HEK293 (cell line): ENCODE measurements at regions not wholly inside any gene's neighbourhood (a gene's known extent, or its start where the extent isn't known, plus 50 kb on each side); places are given as distances from the start of the nearest gene placed in this dataset.

ENCODE experiments used
- EGR2 ChIP-seq: fragments of 450-650 bp; formaldehyde crosslinking; IDR thresholded peaks from 2 replicates; pipeline ENCODE4 v1.5.1; 2016; ENCODE audit warnings: low read depth, missing biosample characterization, missing genetic modification characterization
- FEZF1 ChIP-seq: fragments of 450-650 bp; formaldehyde crosslinking; IDR thresholded peaks from 2 replicates; pipeline ENCODE4 v1.5.1; 2016; ENCODE audit warnings: missing biosample characterization, missing genetic modification characterization
- IKZF3 ChIP-seq: fragments of 450-650 bp; IDR thresholded peaks from 2 replicates; pipeline ENCODE4 v1.5.0; 2018; ENCODE audit warnings: missing biosample characterization, mild to moderate bottlenecking, missing genetic modification characterization, moderate library complexity
- OVOL3 ChIP-seq: fragments of 450-650 bp; formaldehyde crosslinking; IDR thresholded peaks from 2 replicates; pipeline ENCODE4 v1.5.1; 2016; ENCODE audit warnings: missing biosample characterization, missing genetic modification characterization
- PATZ1 ChIP-seq: fragments of 450-650 bp; formaldehyde crosslinking; IDR thresholded peaks from 2 replicates; pipeline ENCODE4 v1.5.1; 2016; ENCODE audit warnings: missing biosample characterization, missing genetic modification characterization
- ZBTB26 ChIP-seq: fragments of 450-650 bp; formaldehyde crosslinking; optimal IDR thresholded peaks from 2 replicates; pipeline ENCODE3; 2016; ENCODE audit warnings: missing biosample characterization, mild to moderate bottlenecking, missing genetic modification characterization
- ZFP3 ChIP-seq: fragments of 450-650 bp; formaldehyde crosslinking; IDR thresholded peaks from 2 replicates; pipeline ENCODE4 v1.5.1; 2016; ENCODE audit warnings: low read depth, missing biosample characterization, missing genetic modification characterization
- ZFP37 ChIP-seq: fragments of 450-650 bp; formaldehyde crosslinking; IDR thresholded peaks from 2 replicates; pipeline ENCODE4 v1.5.1; 2016; ENCODE audit warnings: missing biosample characterization, missing genetic modification characterization
- ZFP41 ChIP-seq: fragments of 450-650 bp; formaldehyde crosslinking; IDR thresholded peaks from 2 replicates; pipeline ENCODE4 v1.5.1; 2016; ENCODE audit warnings: missing biosample characterization, missing genetic modification characterization, borderline replicate concordance
- ZFP69B ChIP-seq: fragments of 450-650 bp; formaldehyde crosslinking; IDR thresholded peaks from 2 replicates; pipeline ENCODE4 v1.5.1; 2016; ENCODE audit warnings: missing biosample characterization, missing genetic modification characterization
- ZNF10 ChIP-seq: fragments of 450-650 bp; formaldehyde crosslinking; IDR thresholded peaks from 2 replicates; pipeline ENCODE4 v1.5.1; 2017; ENCODE audit warnings: missing biosample characterization, missing genetic modification characterization
- ZNF148 ChIP-seq: fragments of 450-650 bp; formaldehyde crosslinking; IDR thresholded peaks from 2 replicates; pipeline ENCODE4 v1.5.0; 2017; ENCODE audit warnings: missing biosample characterization, missing genetic modification characterization, borderline replicate concordance
- ZNF239 ChIP-seq: fragments of 450-650 bp; formaldehyde crosslinking; IDR thresholded peaks from 2 replicates; pipeline ENCODE4 v1.5.1; 2016; ENCODE audit warnings: missing biosample characterization, missing genetic modification characterization
- ZNF26 ChIP-seq: fragments of 450-650 bp; formaldehyde crosslinking; IDR thresholded peaks from 2 replicates; pipeline ENCODE4 v1.5.1; 2016; ENCODE audit warnings: missing biosample characterization, missing genetic modification characterization
- ZNF280D ChIP-seq: fragments of 450-650 bp; formaldehyde crosslinking; IDR thresholded peaks from 2 replicates; pipeline ENCODE4 v1.5.1; 2016; ENCODE audit warnings: missing biosample characterization, missing genetic modification characterization
- ZNF37A ChIP-seq: fragments of 450-650 bp; IDR thresholded peaks from 2 replicates; pipeline ENCODE4 v1.5.1; 2018; ENCODE audit warnings: missing biosample characterization, missing genetic modification characterization
- ZNF404 ChIP-seq: fragments of 450-650 bp; formaldehyde crosslinking; IDR thresholded peaks from 2 replicates; pipeline ENCODE4 v1.5.1; 2017; ENCODE audit warnings: missing biosample characterization, missing genetic modification characterization
- ZNF416 ChIP-seq: fragments of 450-650 bp; formaldehyde crosslinking; IDR thresholded peaks from 2 replicates; pipeline ENCODE4 v1.5.1; 2016; ENCODE audit warnings: missing biosample characterization, missing genetic modification characterization
- ZNF521 ChIP-seq: fragments of 450-650 bp; formaldehyde crosslinking; IDR thresholded peaks from 2 replicates; pipeline ENCODE4 v1.5.1; 2017; ENCODE audit warnings: missing biosample characterization, mild to moderate bottlenecking, missing genetic modification characterization
- ZNF548 ChIP-seq: fragments of 450-650 bp; formaldehyde crosslinking; IDR thresholded peaks from 2 replicates; pipeline ENCODE4 v1.5.1; 2016; ENCODE audit warnings: missing biosample characterization, missing genetic modification characterization
- ZNF670 ChIP-seq: fragments of 450-650 bp; formaldehyde crosslinking; IDR thresholded peaks from 2 replicates; pipeline ENCODE4 v1.5.1; 2016; ENCODE audit warnings: missing biosample characterization, missing genetic modification characterization, low read depth
- ZNF704 ChIP-seq: fragments of 450-650 bp; formaldehyde crosslinking; IDR thresholded peaks from 2 replicates; pipeline ENCODE4 v1.5.1; 2016; ENCODE audit warnings: missing biosample characterization, missing genetic modification characterization
- ZNF768 ChIP-seq: fragments of 450-650 bp; formaldehyde crosslinking; IDR thresholded peaks from 2 replicates; pipeline ENCODE4 v1.5.1; 2018; ENCODE audit warnings: missing biosample characterization, mild to moderate bottlenecking, missing genetic modification characterization
- ZNF843 ChIP-seq: fragments of 450-650 bp; formaldehyde crosslinking; IDR thresholded peaks from 2 replicates; pipeline ENCODE4 v1.5.1; 2016; ENCODE audit warnings: missing biosample characterization, missing genetic modification characterization
- ZSCAN23 ChIP-seq: fragments of 450-650 bp; formaldehyde crosslinking; IDR thresholded peaks from 2 replicates; pipeline ENCODE4 v1.5.1; 2016; ENCODE audit warnings: missing biosample characterization, missing genetic modification characterization
- ZSCAN5A ChIP-seq: fragments of 450-650 bp; formaldehyde crosslinking; IDR thresholded peaks from 2 replicates; pipeline ENCODE4 v1.5.1; 2016; ENCODE audit warnings: missing biosample characterization, missing genetic modification characterization

GRCh38 chr5:14011089-14012020 lies 66.9 kb upstream of the DNAH5 start (continued):
- TF ChIP-seq ZSCAN5A (tag by site-specific recombination) (peak; percentile 74; the same call in 1 of the 2 replicates), ZSCAN23 (tag by site-specific recombination) (no peak), PATZ1 (peak; percentile 53), OVOL3 (tag by site-specific recombination) (no peak), FEZF1 (peak; percentile 9; the same call in 1 of the 2 replicates), ZFP37 (no peak), ZNF26 (tag by site-specific recombination) (no peak), ZNF404 (tag by site-specific recombination) (no peak), ZNF416 (tag by site-specific recombination) (no peak), ZNF148 (no peak), IKZF3 (peak; percentile 78), ZNF704 (tag by site-specific recombination) (no peak), ZFP3 (tag by site-specific recombination) (no peak), ZNF239 (tag by site-specific recombination) (no peak), ZNF280D (0 out of 2 replicates have a peak, but pooled peaks have one; percentile 35), ZFP69B (tag by site-specific recombination) (no peak), ZNF521 (no peak), ZNF10 (tag by site-specific recombination) (no peak), ZNF548 (tag by site-specific recombination) (no peak), ZFP41 (tag by site-specific recombination) (no peak), ZNF37A (tag by site-specific recombination) (peak; percentile 61; the same call in 1 of the 2 replicates), ZNF670 (no peak), ZBTB26 (peak; percentile 91), ZNF768 (tag by site-specific recombination) (peak; percentile 68; the same call in 1 of the 2 replicates), ZNF843 (tag by site-specific recombination) (no peak), EGR2 (tag by site-specific recombination) (no peak)
